GM12878 (cell line): ENCODE measurements at regions not wholly inside any gene's neighbourhood (a gene's known extent, or its start where the extent isn't known, plus 50 kb on each side); places are given as distances from the start of the nearest gene placed in this dataset.

Experiments
- ATAC-seq: fragments of 200-7000 bp; cut with Tn5 transposase; 3 replicates; pipeline ENCODE4 v1.9.1; 2020; ENCODE audit warnings: mild to moderate bottlenecking, moderate library complexity
- BruUV-seq: library from RNA; stranded (reverse); fragments of 400-500 nt; replicated peaks from 2 replicates; lab custom pipeline; 2021; lab: Mats Ljungman, UMichigan
- CTCF ChIA-PET: fragments of 300-600 bp; sonication (Branson Sonifier 250); formaldehyde crosslinking; extraction: SDS; loops from one replicate; lab custom pipeline; 2021; ENCODE audit warnings: inconsistent platforms; lab: Yijun Ruan, JAX
- POLR2A ChIA-PET: fragments of 350-600 bp; formaldehyde crosslinking; extraction: SDS; loops from one replicate; lab custom pipeline; 2021; ENCODE audit warnings: inconsistent platforms; lab: Charles Lee
- RAD21 ChIA-PET: fragments of 300-600 bp; sonication (Branson Sonifier 250); formaldehyde crosslinking; loops from one replicate; lab custom pipeline; 2023; ENCODE audit warnings: antibody characterized with exemption; ENCODE audit not compliant: unreplicated experiment; lab: Charles Lee
- SMC1A ChIA-PET: fragments of 300-600 bp; sonication (Branson Sonifier 250); formaldehyde crosslinking; loops from one replicate; lab custom pipeline; 2023; ENCODE audit not compliant: unreplicated experiment, uncharacterized antibody; lab: Charles Lee
- DNase-seq: peaks from one replicate; pipeline ENCODE4 v3.0.0-alpha.2; 2011; ENCODE audit warnings: low read depth, low spot score
- FAIRE-seq: peaks from 3 replicates; lab custom pipeline; 2011; peaks lifted over from hg19 to GRCh38; lab: Jason Lieb, UNC
- H2AFZ ChIP-seq: 2 replicates; pipeline ENCODE4 v1.6.0; 2011; ENCODE audit warnings: low read depth, low read length, control low read depth; ENCODE audit not compliant: control insufficient read depth
- H3K27ac ChIP-seq: 2 replicates; pipeline ENCODE4 v1.5.1; 2011; ENCODE audit warnings: control low read depth; ENCODE audit not compliant: control insufficient read depth, insufficient read depth
- H3K27me3 ChIP-seq, 2 experiments: replicated peaks in 1 of 2; 2 replicates each; pipeline versions ENCODE4 v1.6.0 to v1.6.1; 2011; ENCODE audit warnings: low read length in 1 of 2; ENCODE audit not compliant: control insufficient read depth in 2 of 2, insufficient read depth in 2 of 2
- H3K36me3 ChIP-seq, 2 experiments: 2 replicates each; pipeline ENCODE4 v1.5.1; 2011; ENCODE audit warnings: low read length in 1 of 2; ENCODE audit not compliant: control insufficient read depth in 2 of 2, insufficient read depth in 2 of 2
- H3K4me1 ChIP-seq: 2 replicates; pipeline ENCODE4 v1.6.1; 2011; ENCODE audit warnings: mild to moderate bottlenecking, low read length, moderate library complexity, mixed read lengths; ENCODE audit not compliant: control insufficient read depth, insufficient read depth
- H3K4me2 ChIP-seq: 2 replicates; pipeline ENCODE4 v1.6.0; 2011; ENCODE audit warnings: control low read depth; ENCODE audit not compliant: control insufficient read depth, insufficient read depth
- H3K4me3 ChIP-seq: fragments of 200-600 bp; sonication (generic); 2 replicates; pipeline ENCODE4 v1.5.1; 2016
- H3K79me2 ChIP-seq: 2 replicates; pipeline ENCODE4 v1.6.0; 2011; ENCODE audit warnings: low read length; ENCODE audit not compliant: control insufficient read depth, insufficient read depth
- H3K9ac ChIP-seq: 2 replicates; pipeline ENCODE4 v1.8.0; 2011; ENCODE audit warnings: low read length, control low read depth, mixed read lengths; ENCODE audit not compliant: control insufficient read depth, insufficient read depth
- H3K9me3 ChIP-seq: replicated peaks from 3 replicates; pipeline ENCODE4 v1.5.1; 2011; ENCODE audit warnings: mild to moderate bottlenecking, low read length; ENCODE audit not compliant: control insufficient read depth, insufficient read depth
- H4K20me1 ChIP-seq: 2 replicates; pipeline ENCODE4 v1.6.0; 2011; ENCODE audit not compliant: control insufficient read depth, insufficient read depth
- ATF7 ChIP-seq: fragments of 450-650 bp; IDR thresholded peaks from 2 replicates; pipeline ENCODE4 v1.6.1; 2016; ENCODE audit warnings: low read depth, mild to moderate bottlenecking
- BCL11A ChIP-seq: IDR thresholded peaks from 2 replicates; pipeline ENCODE4 v1.6.1; 2011; ENCODE audit warnings: low read depth, low read length
- BRCA1 ChIP-seq: IDR thresholded peaks from 2 replicates; pipeline ENCODE4 v1.6.1; 2011; ENCODE audit warnings: low read depth, low read length, improper control_type of control experiment
- ESRRA ChIP-seq: IDR thresholded peaks from 2 replicates; pipeline ENCODE4 v1.6.1; 2012; ENCODE audit warnings: mild to moderate bottlenecking, low read length, improper control_type of control experiment
- FOXK2 ChIP-seq: fragments of 450-650 bp; IDR thresholded peaks from 2 replicates; pipeline ENCODE4 v1.6.1; 2017; ENCODE audit warnings: mild to moderate bottlenecking, moderate library complexity
- IRF5 ChIP-seq: fragments of 450-650 bp; IDR thresholded peaks from 2 replicates; pipeline ENCODE4 v1.6.1; 2017; ENCODE audit warnings: borderline replicate concordance
- NR2F1 ChIP-seq: fragments of 450-650 bp; conservative IDR thresholded peaks from 2 replicates; pipeline ENCODE4 v1.6.1; 2017; ENCODE audit warnings: mild to moderate bottlenecking
- PAX8 ChIP-seq: fragments of 450-650 bp; IDR thresholded peaks from 2 replicates; pipeline ENCODE4 v1.6.1; 2017; ENCODE audit warnings: mild to moderate bottlenecking, moderate library complexity
- RCOR1 ChIP-seq: conservative IDR thresholded peaks from 2 replicates; pipeline ENCODE4 v1.6.1; 2012; ENCODE audit warnings: low read depth, low read length, improper control_type of control experiment
- RELA ChIP-seq: fragments of 450-650 bp; IDR thresholded peaks from 2 replicates; pipeline ENCODE4 v1.8.0; 2014; ENCODE audit warnings: borderline replicate concordance; ENCODE audit not compliant: partially characterized antibody
- ZNF274 ChIP-seq: IDR thresholded peaks from one replicate; pipeline ENCODE4 v1.8.0; 2011; ENCODE audit not compliant: insufficient read length, insufficient read depth
- WGBS: methylation state at CpG from one replicate; pipeline ENCODE4 v1.1.6; 2016; ENCODE audit warnings: low lambda C conversion rate; ENCODE audit not compliant: insufficient replicate concordance, insufficient coverage; ENCODE audit errors: missing lambda C conversion rate; 5-methylcytosine and 5-hydroxymethylcytosine counted together
- in situ Hi-C: fragments of 300-500 bp; cut with MboI; formaldehyde crosslinking; loops from 9 replicates; pipeline ENCODE4 v1.14.3; 2018; ENCODE audit warnings: mixed read lengths
- intact Hi-C: fragments of 100-400 bp; cut with micrococcal nuclease; formaldehyde crosslinking; loops from one replicate; pipeline ENCODE4 v1.14.2; 2022; ENCODE audit not compliant: unreplicated experiment

- H3K4me1 ChIP-seq: no peaks in the 10 kb centered on the region
- in situ Hi-C loops: no loop called here
- intact Hi-C loops: no loop called here
Observed at GRCh38 chr18:78754311-78755043, 225.1 kb upstream of the SALL3 start.

More at GRCh38 chr18:78754311-78755043, 225.1 kb upstream of the SALL3 start:
- no peaks in the 10 kb centered on the region for H3K36me3 ChIP-seq
- no peak for TF ChIP-seq BRCA1
- no peak for TF ChIP-seq ZNF274
- TF ChIP-seq NR2F1: no peak
- no peak for TF ChIP-seq PAX8
- TF ChIP-seq FOXK2: no peak
- TF ChIP-seq RCOR1: no peak
- no peak for TF ChIP-seq BCL11A
- TF ChIP-seq RELA: no peak
- TF ChIP-seq IRF5: no peak
- TF ChIP-seq ESRRA: no peak
- no peak for TF ChIP-seq ATF7
- no peak for DNase-seq
- FAIRE-seq: no peak
- H3K9ac ChIP-seq: no peak overlapping the region
- no TSS peak for BruUV-seq
- H3K27me3 ChIP-seq: no peaks in the 10 kb centered on the region
- no peaks in the 10 kb centered on the region for H4K20me1 ChIP-seq
- ATAC-seq: no peak
- ChIA-PET POLR2A (no interaction called here), SMC1A (no interaction called here), RAD21 (no interaction called here), CTCF (no interaction called here)
- no peak overlapping the region for H2AFZ ChIP-seq
- no peaks in the 10 kb centered on the region for H3K79me2 ChIP-seq
- H3K27ac ChIP-seq: no peak overlapping the region
- WGBS: 58% methylated on average over 17 of the region's 23 CpGs
- H3K4me2 ChIP-seq: no peak overlapping the region
- no peaks in the 10 kb centered on the region; the same call in 2 of the 3 replicates for H3K9me3 ChIP-seq
- no peak overlapping the region for H3K4me3 ChIP-seq
